Small intestine (tissue), 7 donors: ENCODE measurements at regions not wholly inside any gene's neighbourhood (a gene's known extent, or its start where the extent isn't known, plus 50 kb on each side); places are given as distances from the start of the nearest gene placed in this dataset.

ENCODE experiments used
- DNase-seq, 2 donors: peaks; one replicate each; pipeline versions ENCODE4 v3.0.0 to v3.0.0-alpha.2; 2013
- FAIRE-seq: peaks from 2 replicates; lab custom pipeline; 2012; peaks lifted over from hg19 to GRCh38; lab: Jason Lieb, UNC
- H3K27ac ChIP-seq, 3 donors: one replicate each; pipeline ENCODE4 v1.5.1; 2013; ENCODE audit warnings: low read length in 2 of 3, mild to moderate bottlenecking in 2 of 3, control low read depth in 1 of 3, inconsistent platforms in 1 of 3, low read depth in 1 of 3, moderate library complexity in 1 of 3
- H3K27me3 ChIP-seq, 3 donors: one replicate each; pipeline ENCODE4 v1.6.1; 2013; ENCODE audit warnings: low read length in 3 of 3, inconsistent platforms in 1 of 3; ENCODE audit not compliant: control insufficient read depth in 3 of 3, insufficient read depth in 3 of 3
- H3K36me3 ChIP-seq, 3 donors: one replicate each; pipeline ENCODE4 v1.6.1; 2013; ENCODE audit warnings: low read length in 3 of 3, inconsistent platforms in 1 of 3, low read depth in 1 of 3, mild to moderate bottlenecking in 1 of 3, moderate library complexity in 1 of 3; ENCODE audit not compliant: control insufficient read depth in 3 of 3, insufficient read depth in 2 of 3
- H3K4me1 ChIP-seq, 3 donors: one replicate each; pipeline ENCODE4 v1.6.1; 2013; ENCODE audit warnings: low read length in 2 of 3, inconsistent platforms in 1 of 3, low read depth in 1 of 3, mild to moderate bottlenecking in 1 of 3, moderate library complexity in 1 of 3; ENCODE audit not compliant: control insufficient read depth in 3 of 3, insufficient read depth in 2 of 3
- H3K4me3 ChIP-seq, 3 donors: one replicate each; pipeline ENCODE4 v1.5.1; 2013; ENCODE audit warnings: low read length in 3 of 3, control low read depth in 1 of 3, inconsistent platforms in 1 of 3, low read depth in 1 of 3, mild to moderate bottlenecking in 1 of 3, moderate library complexity in 1 of 3
- H3K9me3 ChIP-seq, 2 donors: one replicate each; pipeline ENCODE4 v1.6.1; 2013; ENCODE audit warnings: low read depth in 1 of 2, low read length in 1 of 2; ENCODE audit not compliant: control insufficient read depth in 2 of 2, insufficient read depth in 1 of 2
- WGBS, 3 donors: extraction: QIAGEN DNeasy Blood & Tissue Kit; methylation state at CpG; one replicate each; pipeline ENCODE4 v1.1.7; 2013; 5-methylcytosine and 5-hydroxymethylcytosine counted together
- donor health status: healthy with polysubstance abuse.
- donor health status: control.
- donor health status: control.
- donor health status: Bipolar disorder and iron deficiency.
- donor health status: healthy.

DNA sequence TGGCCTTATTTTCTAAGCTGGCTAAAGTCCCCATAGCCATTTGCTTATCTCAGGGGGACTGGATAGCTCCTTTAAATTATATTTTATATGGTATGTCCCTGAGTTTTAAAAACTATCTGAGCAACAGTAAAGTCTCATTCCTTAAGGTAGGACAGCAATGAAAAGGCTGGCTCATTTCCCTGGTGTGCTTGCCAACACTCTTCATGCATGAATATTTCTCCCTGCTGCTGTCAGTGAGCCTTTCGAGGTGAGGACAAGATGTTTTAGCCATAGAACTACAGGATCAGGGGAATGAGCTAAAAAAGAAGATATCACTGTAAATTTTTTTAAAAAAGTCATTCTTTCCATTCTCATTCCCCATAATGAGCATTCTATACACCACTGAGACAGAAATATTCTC, 427.3 kb upstream of the FAM241A start:
- Histone ChIP-seq H3K36me3 (no peaks in the 10 kb centered on the region), H3K27me3 (no peaks in the 10 kb centered on the region), H3K9me3 (no peaks in the 10 kb centered on the region), H3K27ac (no peak overlapping the region), H3K4me3 (no peak overlapping the region), H3K4me1 (peaks cover 0 to 6% (median 0%) of the 10 kb centered on the region in 3 donors)
- WGBS, 3 donors: 59 to 65% (median 65%) methylated on average over 1 of the region's 1 CpG
- FAIRE-seq (no peak), DNase-seq (no peak)

DNA sequence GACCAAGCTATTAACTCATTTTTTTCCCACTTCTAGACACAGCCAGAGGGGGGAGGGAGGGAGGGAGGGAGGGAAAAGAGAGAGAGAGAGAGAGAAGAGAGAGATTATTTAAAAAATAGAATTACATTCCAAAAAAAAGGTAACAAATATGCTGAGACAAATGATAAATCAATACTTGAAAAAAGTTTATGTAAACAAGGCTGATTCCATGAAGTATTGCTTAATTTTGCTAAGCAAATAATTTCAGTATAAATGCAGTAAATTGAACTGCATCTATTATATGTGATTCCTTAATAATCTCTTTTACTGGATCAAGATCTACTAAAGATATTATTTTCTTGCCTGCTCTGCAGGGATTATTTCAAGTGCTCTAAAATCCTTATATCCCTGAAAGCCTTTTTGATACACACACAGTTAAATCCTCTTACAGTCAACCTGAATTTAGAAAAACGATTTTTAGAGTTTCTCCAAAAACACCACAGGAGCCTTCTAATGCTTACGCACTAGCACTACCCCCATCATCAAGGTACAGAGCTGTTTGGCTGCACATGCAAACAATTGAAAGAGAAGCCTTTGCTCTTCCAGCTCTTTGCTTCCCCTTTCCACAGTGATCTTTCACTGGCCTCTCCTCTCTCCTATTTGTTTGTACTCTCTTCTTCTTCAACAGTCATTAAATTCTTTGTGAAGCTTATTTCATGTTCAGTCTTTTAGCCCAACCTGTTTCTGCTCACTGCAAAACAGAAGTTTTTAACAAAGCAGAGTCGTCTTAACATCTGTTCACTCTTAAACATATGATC, 426.3 kb upstream of the FAM241A start:
- Histone ChIP-seq H3K36me3 (no peaks in the 10 kb centered on the region), H3K4me1 (peaks cover 0 to 8% (median 0%) of the 10 kb centered on the region in 3 donors), H3K27ac (no peak overlapping the region), H3K4me3 (no peak overlapping the region), H3K27me3 (no peaks in the 10 kb centered on the region), H3K9me3 (no peaks in the 10 kb centered on the region)
- WGBS, 3 donors: 55 to 61% (median 58%) methylated on average over 3 of the region's 3 CpGs
- no peak for FAIRE-seq
- DNase-seq: no peak

DNA sequence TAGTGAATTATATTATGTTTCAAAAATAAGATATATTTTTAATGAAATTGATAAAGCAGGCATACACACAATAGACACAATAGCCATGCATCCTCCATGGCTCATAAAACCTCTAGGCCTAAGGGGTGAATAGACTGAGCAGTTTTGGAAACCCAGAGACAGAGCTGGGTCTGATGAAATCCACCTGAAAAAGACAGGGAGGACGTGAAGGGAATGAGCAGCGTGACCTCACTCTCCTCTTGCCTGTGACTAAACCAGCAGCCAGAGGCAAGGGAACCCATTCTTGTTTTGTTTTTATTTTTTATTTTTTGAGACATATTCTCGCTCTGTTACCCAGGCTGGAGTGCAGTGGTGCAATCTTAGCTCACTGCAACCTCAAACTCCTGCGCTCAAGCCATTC, 424.4 kb upstream of the FAM241A start:
- 86 to 89% (median 88%) methylated on average over 4 of the region's 4 CpGs for WGBS, 3 donors
- no peaks in the 10 kb centered on the region for H3K27me3 ChIP-seq
- DNase-seq: no peak
- no peak overlapping the region for H3K27ac ChIP-seq
- H3K36me3 ChIP-seq: no peaks in the 10 kb centered on the region
- no peaks in the 10 kb centered on the region for H3K9me3 ChIP-seq
- no peak for FAIRE-seq
- H3K4me3 ChIP-seq: no peak overlapping the region
- H3K4me1 ChIP-seq: peaks cover 0 to 8% (median 0%) of the 10 kb centered on the region in 3 donors

DNA sequence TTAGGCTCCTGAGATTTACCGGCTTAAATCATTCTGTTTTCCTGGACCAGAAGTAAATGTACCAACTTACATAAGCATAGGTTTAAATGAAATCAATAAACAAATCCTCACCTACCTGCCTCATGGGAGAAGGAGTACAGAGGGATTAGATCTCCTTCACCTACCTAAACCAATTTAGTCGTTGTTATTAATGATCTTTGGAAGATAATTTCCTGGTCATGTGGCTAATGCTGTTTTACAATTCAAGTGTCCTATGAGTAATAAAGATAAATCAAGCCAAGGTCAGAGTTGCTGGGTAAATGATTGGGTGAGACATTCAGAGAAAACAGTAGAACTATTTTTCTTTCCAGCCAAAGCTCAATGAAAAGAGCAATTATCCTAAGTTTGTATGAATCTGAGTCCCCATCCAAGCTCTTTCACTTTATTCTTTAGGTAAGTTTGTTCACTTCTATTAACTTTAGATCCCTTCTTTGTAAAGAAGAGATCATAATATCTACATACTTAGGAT, 423.0 kb upstream of the FAM241A start:
- FAIRE-seq (no peak), DNase-seq (peak; percentile 15 to 40)
- Histone ChIP-seq H3K4me3 (no peak overlapping the region), H3K4me1 (peaks cover 0 to 8% (median 0%) of the 10 kb centered on the region in 3 donors), H3K27me3 (no peaks in the 10 kb centered on the region), H3K27ac (no peak overlapping the region), H3K36me3 (no peaks in the 10 kb centered on the region), H3K9me3 (no peaks in the 10 kb centered on the region)
- WGBS, 3 donors: 22 to 69% (median 41%) methylated on average over 2 of the region's 2 CpGs

DNA sequence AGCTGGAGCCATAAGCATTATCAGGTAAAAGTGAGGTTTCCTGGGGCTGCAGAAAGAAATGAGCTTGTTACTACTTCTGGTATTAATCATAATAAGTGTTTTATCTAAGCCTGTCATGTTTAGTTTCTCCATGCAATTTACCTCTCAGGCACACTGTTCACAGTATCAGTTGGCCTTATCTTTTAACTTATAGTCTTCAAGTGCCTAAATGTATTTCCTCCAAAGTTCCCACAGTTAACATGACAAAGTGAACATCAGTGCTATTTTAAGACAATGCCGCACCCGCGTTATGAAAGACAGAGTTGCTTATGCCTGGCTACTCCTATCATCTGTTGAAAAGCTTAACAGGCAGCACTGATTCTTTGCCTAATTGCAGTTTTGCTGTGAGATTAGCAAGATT, 408.7 kb upstream of the FAM241A start:
- no peak for FAIRE-seq
- Histone ChIP-seq H3K27ac (no peak overlapping the region), H3K4me1 (no peaks in the 10 kb centered on the region), H3K27me3 (no peaks in the 10 kb centered on the region), H3K9me3 (no peaks in the 10 kb centered on the region), H3K36me3 (no peaks in the 10 kb centered on the region), H3K4me3 (no peak overlapping the region)
- DNase-seq: no peak
- WGBS, 3 donors: 61 to 78% (median 75%) methylated on average over 3 of the region's 3 CpGs

DNA sequence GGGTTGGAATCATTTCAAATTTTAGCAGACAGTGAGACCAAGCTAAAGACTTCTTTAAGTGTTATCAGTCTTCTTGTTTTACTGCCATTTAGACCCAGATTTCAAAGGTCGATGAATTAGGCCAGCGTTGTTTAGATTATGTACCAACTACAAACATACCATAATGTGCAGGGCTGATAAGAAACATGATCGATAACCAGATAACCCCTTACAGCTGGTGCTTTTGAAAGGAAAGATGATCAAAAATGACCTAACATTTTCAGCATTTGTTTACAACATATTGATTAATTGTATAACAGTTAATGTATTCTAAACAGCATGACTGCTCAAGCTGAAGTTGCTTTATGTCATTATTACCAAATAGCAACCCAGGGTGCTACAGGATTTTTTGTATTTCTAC, 400.4 kb upstream of the FAM241A start:
- Histone ChIP-seq H3K9me3 (no peaks in the 10 kb centered on the region), H3K27me3 (no peaks in the 10 kb centered on the region), H3K4me1 (no peaks in the 10 kb centered on the region), H3K4me3 (no peak overlapping the region), H3K36me3 (no peaks in the 10 kb centered on the region), H3K27ac (no peak overlapping the region)
- no peak for FAIRE-seq
- WGBS, 3 donors: 13 to 44% (median 28%) methylated on average over 3 of the region's 3 CpGs
- DNase-seq: peak; percentile 14

DNA sequence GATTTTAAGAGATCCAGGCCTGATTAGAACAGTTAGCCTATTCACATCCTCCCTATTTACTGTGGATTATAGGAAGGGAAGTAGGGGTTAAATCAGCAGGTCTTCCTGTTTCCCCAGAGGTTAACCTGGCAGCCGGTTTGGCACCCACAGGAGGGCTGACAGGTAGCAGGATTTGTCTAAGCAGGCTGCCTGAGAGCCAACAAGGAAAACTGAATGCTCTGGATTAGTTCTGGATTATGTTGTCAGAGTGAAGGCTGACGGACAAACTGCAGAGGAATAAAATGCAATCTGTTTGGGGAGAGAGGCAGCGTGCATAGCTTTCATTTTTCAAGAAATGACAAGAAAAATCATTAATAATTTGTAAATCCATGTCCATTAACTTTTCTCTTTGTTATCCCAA, 397.1 kb upstream of the FAM241A start:
- FAIRE-seq (no peak), DNase-seq (no peak)
- Histone ChIP-seq H3K36me3 (no peaks in the 10 kb centered on the region), H3K4me1 (no peaks in the 10 kb centered on the region), H3K9me3 (no peaks in the 10 kb centered on the region), H3K27me3 (no peaks in the 10 kb centered on the region), H3K27ac (no peak overlapping the region), H3K4me3 (no peak overlapping the region)
- WGBS, 3 donors: 31 to 53% (median 33%) methylated on average over 3 of the region's 3 CpGs

DNA sequence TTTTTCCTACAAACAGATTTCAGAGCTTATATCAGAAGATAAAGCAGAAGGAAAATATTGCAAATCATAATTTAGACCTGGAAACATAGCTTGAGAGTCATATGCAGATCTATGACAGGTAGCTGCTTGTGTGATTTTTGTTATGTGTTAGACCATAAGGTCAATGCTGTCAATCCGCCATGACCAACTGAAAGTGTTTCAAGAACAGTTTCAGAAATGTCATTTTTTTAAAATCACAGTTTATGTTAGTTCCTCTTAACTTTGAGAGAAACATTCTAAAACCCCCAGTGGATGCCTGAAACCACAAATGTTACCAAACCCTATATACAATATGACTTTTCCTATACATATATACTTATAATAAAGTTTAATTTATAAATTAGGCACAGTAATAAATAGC, 391.3 kb upstream of the FAM241A start:
- Histone ChIP-seq H3K36me3 (no peaks in the 10 kb centered on the region), H3K4me3 (no peak overlapping the region), H3K9me3 (no peaks in the 10 kb centered on the region), H3K27ac (no peak overlapping the region), H3K27me3 (no peaks in the 10 kb centered on the region), H3K4me1 (no peaks in the 10 kb centered on the region)
- FAIRE-seq (no peak), DNase-seq (no peak)
- 72 to 90% (median 81%) methylated on average over 1 of the region's 1 CpG for WGBS, 3 donors
